ENCODE measurements at regions not wholly inside any gene's neighbourhood (a gene's known extent, or its start where the extent isn't known, plus 50 kb on each side); places are given as distances from the start of the nearest gene placed in this dataset.
"Not testable (repeated sequence)": the region's sequence is repeated elsewhere in the genome, so short reads cannot be mapped to it uniquely, and the experiment has no call there.

GRCh38 chr12:126290456-126290855, 1225.2 kb downstream of the AACS start:
- no peaks in the 10 kb centered on the region for H3K27me3 Mint-ChIP-seq (ENCODE audit: low read depth)
- TF ChIP-seq CTCF (conservative IDR thresholded peaks at IDR 0.05) = no peak
- H3K18ac ChIP-seq (ENCODE audit: insufficient read length, low read depth, low read length) = no peak overlapping the region
- peaks cover 10 to 27% (median 12%) of the 10 kb centered on the region in 3 experiments for H3K36me3 Mint-ChIP-seq (ENCODE audit: insufficient read depth in 1 of 3, low read depth in 3 of 3)
- H3K4me2 ChIP-seq (ENCODE audit: insufficient read depth, insufficient read length, low read length) = no peak overlapping the region
- peaks cover 13% of the 10 kb centered on the region for H3K9me3 ChIP-seq (ENCODE audit: control insufficient read depth, low read depth, low read length)
- no peak overlapping the region for H4K91ac ChIP-seq (ENCODE audit: insufficient read length, low read depth, low read length)
- no peak overlapping the region for H3K4me3 Mint-ChIP-seq
- no peaks in the 10 kb centered on the region for H4K20me1 ChIP-seq (ENCODE audit: control insufficient read depth, insufficient read depth, insufficient read length)
- no peaks in the 10 kb centered on the region for H3K79me2 ChIP-seq (ENCODE audit: insufficient read depth, low read length)
- no peak overlapping the region for H2BK20ac ChIP-seq (ENCODE audit: low read depth, low read length, poor library complexity, severe bottlenecking)
- no peak overlapping the region for H2BK15ac ChIP-seq (ENCODE audit: low read depth, low read length)
- H3T11ph ChIP-seq (ENCODE audit: low read length) = no peak overlapping the region
- H2BK5ac ChIP-seq (ENCODE audit: insufficient read length, low read length) = no peak overlapping the region
- H3K4me1 Mint-ChIP-seq = no peaks in the 10 kb centered on the region
- no peaks in the 10 kb centered on the region for H3K4me1 ChIP-seq (ENCODE audit: insufficient read depth, low read length)
- DNase-seq = no peak
- no peak overlapping the region for H3K56ac ChIP-seq (ENCODE audit: insufficient read length, low read depth, low read length)
- no peak overlapping the region for H4K5ac ChIP-seq (ENCODE audit: insufficient read length, low read depth, low read length)
- H3K14ac ChIP-seq (ENCODE audit: insufficient read depth, low read length) = no peak overlapping the region
- H3K27ac Mint-ChIP-seq = no peak overlapping the region
- no peaks in the 10 kb centered on the region for H3K79me1 ChIP-seq (ENCODE audit: insufficient read depth, low read depth, low read length, poor library complexity, severe bottlenecking)
- H3K23ac ChIP-seq (ENCODE audit: insufficient read length, low read depth, low read length) = no peak overlapping the region
- H3K23me2 ChIP-seq (ENCODE audit: insufficient read length, low read depth, low read length, poor library complexity, severe bottlenecking) = no peaks in the 10 kb centered on the region
- H3K9me3 Mint-ChIP-seq = peaks cover 31 to 39% of the 10 kb centered on the region in 2 experiments
- no peaks in the 10 kb centered on the region for H3K27me3 ChIP-seq (ENCODE audit: insufficient read depth, low read length)
- H4K8ac ChIP-seq (replicated peaks; ENCODE audit: insufficient read length, low read depth, low read length) = no peak overlapping the region
- H2AFZ ChIP-seq (ENCODE audit: low read length) = no peak overlapping the region
- no peak overlapping the region for H2AK5ac ChIP-seq (ENCODE audit: insufficient read length, low read length)
- no peak overlapping the region for H2BK12ac ChIP-seq (ENCODE audit: insufficient read length, low read depth, low read length)
- H2BK120ac ChIP-seq (ENCODE audit: low read depth, low read length, poor library complexity, severe bottlenecking) = no peak overlapping the region
- no peak overlapping the region for H3K4ac ChIP-seq (ENCODE audit: low read depth, low read length)
- H3K27ac ChIP-seq (ENCODE audit: insufficient read length, low read depth, low read length) = no peak overlapping the region
- H3K9ac ChIP-seq (ENCODE audit: extremely low read depth, insufficient read length, low read length) = no peak overlapping the region

GRCh38 chr12:126291987-126292386, 1226.8 kb downstream of the AACS start:
- H3T11ph ChIP-seq (ENCODE audit: low read length); H3K27ac ChIP-seq (ENCODE audit: insufficient read length, low read depth, low read length); H2BK15ac ChIP-seq (ENCODE audit: low read depth, low read length); H4K91ac ChIP-seq (ENCODE audit: insufficient read length, low read depth, low read length); H3K9ac ChIP-seq (ENCODE audit: extremely low read depth, insufficient read length, low read length); H3K4me1 ChIP-seq (ENCODE audit: insufficient read depth, low read length); H3K79me1 ChIP-seq (ENCODE audit: insufficient read depth, low read depth, low read length, poor library complexity, severe bottlenecking); H3K4me2 ChIP-seq (ENCODE audit: insufficient read depth, insufficient read length, low read length); H3K4ac ChIP-seq (ENCODE audit: low read depth, low read length); H4K5ac ChIP-seq (ENCODE audit: insufficient read length, low read depth, low read length); H4K8ac ChIP-seq (replicated peaks; ENCODE audit: insufficient read length, low read depth, low read length); H2BK12ac ChIP-seq (ENCODE audit: insufficient read length, low read depth, low read length); H3K18ac ChIP-seq (ENCODE audit: insufficient read length, low read depth, low read length); H3K4me1 Mint-ChIP-seq; H3K14ac ChIP-seq (ENCODE audit: insufficient read depth, low read length); H2BK5ac ChIP-seq (ENCODE audit: insufficient read length, low read length); H3K4me3 Mint-ChIP-seq; H3K27me3 ChIP-seq (ENCODE audit: insufficient read depth, low read length); H3K23ac ChIP-seq (ENCODE audit: insufficient read length, low read depth, low read length); H3K23me2 ChIP-seq (ENCODE audit: insufficient read length, low read depth, low read length, poor library complexity, severe bottlenecking); H3K79me2 ChIP-seq (ENCODE audit: insufficient read depth, low read length); H2AK5ac ChIP-seq (ENCODE audit: insufficient read length, low read length); H2BK120ac ChIP-seq (ENCODE audit: low read depth, low read length, poor library complexity, severe bottlenecking); H2AFZ ChIP-seq (ENCODE audit: low read length); H3K56ac ChIP-seq (ENCODE audit: insufficient read length, low read depth, low read length); H4K20me1 ChIP-seq (ENCODE audit: control insufficient read depth, insufficient read depth, insufficient read length); DNase-seq; H3K27me3 Mint-ChIP-seq (ENCODE audit: low read depth); H2BK20ac ChIP-seq (ENCODE audit: low read depth, low read length, poor library complexity, severe bottlenecking); H3K27ac Mint-ChIP-seq: not testable (repeated sequence)
- peaks cover 10 to 24% (median 12%) of the 10 kb centered on the region in 3 experiments for H3K36me3 Mint-ChIP-seq (ENCODE audit: insufficient read depth in 1 of 3, low read depth in 3 of 3)
- H3K9me3 ChIP-seq (ENCODE audit: control insufficient read depth, low read depth, low read length) = peaks cover 13% of the 10 kb centered on the region
- H3K9me3 Mint-ChIP-seq = peaks cover 31 to 37% of the 10 kb centered on the region in 2 experiments
- no CpG with 5 or more reads among the region's 3 CpGs for WGBS (ENCODE audit: extremely low coverage, insufficient read length, low lambda C conversion rate)

Measured in H9 (cell line).